Gastroesophageal sphincter (tissue), 4 donors: ENCODE measurements at regions not wholly inside any gene's neighbourhood (a gene's known extent, or its start where the extent isn't known, plus 50 kb on each side); places are given as distances from the start of the nearest gene placed in this dataset.

Experiments
- ATAC-seq: fragments of 150-250 bp; one replicate; pipeline ENCODE4 v1.9.1; 2016; ENCODE audit warnings: mild to moderate bottlenecking, moderate library complexity
- H3K27ac ChIP-seq, 4 donors: fragments of 200-600 bp; sonication (generic) in 3 of 4; 1 replicate in 3 of 4; 2 replicates in 1 of 4; pipeline ENCODE4 v1.5.1; 2016 to 2019
- H3K27me3 ChIP-seq: fragments of 200-600 bp; sonication (generic); one replicate; pipeline ENCODE4 v1.5.1; 2019
- H3K36me3 ChIP-seq, 2 donors: fragments of 200-600 bp; sonication (generic); one replicate each; pipeline ENCODE4 v1.5.1; 2019; ENCODE audit warnings: control low read depth in 1 of 2
- H3K4me1 ChIP-seq, 3 donors: fragments of 200-600 bp; sonication (generic); 1 replicate in 2 of 3; 2 replicates in 1 of 3; pipeline ENCODE4 v1.5.1; 2016 to 2019; ENCODE audit warnings: control low read depth in 2 of 3
- H3K4me3 ChIP-seq, 2 donors: fragments of 200-600 bp; sonication (generic); one replicate each; pipeline ENCODE4 v1.5.1; 2019; ENCODE audit warnings: mild to moderate bottlenecking in 1 of 2, moderate library complexity in 1 of 2
- H3K9me3 ChIP-seq, 3 donors: fragments of 200-600 bp; sonication (generic); one replicate each; pipeline ENCODE4 v1.5.1; 2017 to 2019; ENCODE audit warnings: control low read depth in 2 of 3
- CTCF ChIP-seq, 4 experiments: fragments of 200-600 bp in 2 of 4; fragments of 450-650 bp in 2 of 4; sonication (generic) in 1 of 4; IDR thresholded peaks; one replicate each; pipeline ENCODE4 v1.5.1; 2017 to 2019; ENCODE audit warnings: antibody characterized with exemption in 4 of 4, mild to moderate bottlenecking in 2 of 4, moderate library complexity in 2 of 4
- EP300 ChIP-seq: sonication (generic); formaldehyde crosslinking; IDR thresholded peaks from one replicate; pipeline ENCODE4 v1.6.1; 2017; ENCODE audit warnings: antibody characterized with exemption, mild to moderate bottlenecking
- POLR2A ChIP-seq, 2 donors: fragments of 450-650 bp; IDR thresholded peaks; one replicate each; pipeline ENCODE4 v1.6.1; 2017; ENCODE audit warnings: antibody characterized with exemption in 2 of 2, mild to moderate bottlenecking in 2 of 2, moderate library complexity in 1 of 2
- POLR2AphosphoS5 ChIP-seq: sonication (generic); formaldehyde crosslinking; IDR thresholded peaks from one replicate; pipeline ENCODE4 v1.6.1; 2017; ENCODE audit warnings: antibody characterized with exemption
- WGBS, 2 donors: methylation state at CpG; one replicate each; pipeline ENCODE4 v1.1.5; 2018; ENCODE audit warnings: low coverage in 1 of 2; 5-methylcytosine and 5-hydroxymethylcytosine counted together

GRCh38 chr5:98482321-98483300 lies 290.9 kb upstream of the RGMB start:
- Histone ChIP-seq H3K9me3 (no peaks in the 10 kb centered on the region), H3K27me3 (no peaks in the 10 kb centered on the region), H3K4me3 (no peak overlapping the region), H3K4me1 (peaks cover 0 to 10% (median 0%) of the 10 kb centered on the region in 3 donors), H3K36me3 (no peaks in the 10 kb centered on the region), H3K27ac (no peak overlapping the region)
- WGBS, 2 donors, result 39 to 44% methylated on average over 3 of the region's 3 CpGs
- TF ChIP-seq POLR2AphosphoS5 (no peak), POLR2A (IDR thresholded peaks at IDR 0.05) (no peak), EP300 (no peak), CTCF (IDR thresholded peaks at IDR 0.05) (no peak)
- no peak for ATAC-seq

GRCh38 chr5:98483301-98483685 lies 290.2 kb upstream of the RGMB start:
- H3K4me1 ChIP-seq, result peaks cover 0 to 10% (median 0%) of the 10 kb centered on the region in 3 donors
- TF ChIP-seq POLR2A (IDR thresholded peaks at IDR 0.05) (no peak), POLR2AphosphoS5 (no peak), EP300 (no peak)
- no peaks in the 10 kb centered on the region for H3K9me3 ChIP-seq
- 55 to 67% methylated on average over 1 of the region's 1 CpG for WGBS, 2 donors
- ATAC-seq, result no peak
- H3K27me3 ChIP-seq, result no peaks in the 10 kb centered on the region
- no peak overlapping the region for H3K4me3 ChIP-seq
- H3K27ac ChIP-seq, result no peak overlapping the region
- no peaks in the 10 kb centered on the region for H3K36me3 ChIP-seq

GRCh38 chr5:98489021-98489420 lies 284.4 kb upstream of the RGMB start:
- H3K27me3 ChIP-seq, result no peaks in the 10 kb centered on the region
- TF ChIP-seq EP300 (no peak), POLR2A (IDR thresholded peaks at IDR 0.05) (no peak), CTCF (IDR thresholded peaks at IDR 0.05) (no peak), POLR2AphosphoS5 (no peak)
- no peak for ATAC-seq
- no peaks in the 10 kb centered on the region for H3K4me1 ChIP-seq
- no peak overlapping the region for H3K4me3 ChIP-seq
- whole genome bisulfite sequencing, 2 donors, result 92 to 96% methylated on average over 3 of the region's 3 CpGs
- H3K36me3 ChIP-seq, result no peaks in the 10 kb centered on the region
- H3K9me3 ChIP-seq, result peaks cover 0 to 6% (median 0%) of the 10 kb centered on the region in 3 donors
- H3K27ac ChIP-seq, result no peak overlapping the region

GRCh38 chr5:98490348-98490747 lies 283.1 kb upstream of the RGMB start:
- H3K27ac ChIP-seq, result no peak overlapping the region
- ATAC-seq, result no peak
- 96 to 100% methylated on average over 2 to 6 of the region's 10 CpGs for WGBS, 2 donors
- H3K36me3 ChIP-seq, result no peaks in the 10 kb centered on the region
- peaks cover 0 to 13% (median 0%) of the 10 kb centered on the region in 3 donors for H3K9me3 ChIP-seq
- H3K27me3 ChIP-seq, result no peaks in the 10 kb centered on the region
- TF ChIP-seq POLR2AphosphoS5 (no peak), EP300 (no peak), POLR2A (IDR thresholded peaks at IDR 0.05) (no peak), CTCF (IDR thresholded peaks at IDR 0.05) (no peak)
- H3K4me1 ChIP-seq, result no peaks in the 10 kb centered on the region
- H3K4me3 ChIP-seq, result no peak overlapping the region

GRCh38 chr5:98492258-98492657 lies 281.2 kb upstream of the RGMB start:
- H3K4me3 ChIP-seq, result no peak overlapping the region
- no peaks in the 10 kb centered on the region for H3K36me3 ChIP-seq
- TF ChIP-seq EP300 (no peak), POLR2AphosphoS5 (no peak), CTCF (IDR thresholded peaks at IDR 0.05) (no peak), POLR2A (IDR thresholded peaks at IDR 0.05) (no peak)
- H3K27me3 ChIP-seq, result no peaks in the 10 kb centered on the region
- no peak for ATAC-seq
- peaks cover 0 to 8% (median 0%) of the 10 kb centered on the region in 3 donors for H3K4me1 ChIP-seq
- H3K9me3 ChIP-seq, result peaks cover 0 to 13% (median 0%) of the 10 kb centered on the region in 3 donors
- no peak overlapping the region for H3K27ac ChIP-seq
- WGBS, 2 donors, result 100% methylated on average over 1 of the region's 1 CpG
